ENCODE measurements at regions not wholly inside any gene's neighbourhood (a gene's known extent, or its start where the extent isn't known, plus 50 kb on each side); places are given as distances from the start of the nearest gene placed in this dataset.

- TF ChIP-seq CTCF (optimal IDR thresholded peaks at IDR 0.05 in 1 of 3, IDR thresholded peaks at IDR 0.05 in 1 of 3, conservative IDR thresholded peaks at IDR 0.05 in 1 of 3; ENCODE audit: extremely low read depth in 1 of 3, insufficient read depth in 2 of 3, low read length in 3 of 3): no peak
- no peak for TF ChIP-seq EZH2 (IDR thresholded peaks at IDR 0.05; ENCODE audit: low read length)
Measured at GRCh38 chr1:30382496-30382895, 340.9 kb downstream of the MATN1 start.

All from keratinocyte (primary cell).